Stomach (tissue), 8 donors: ENCODE measurements at regions not wholly inside any gene's neighbourhood (a gene's known extent, or its start where the extent isn't known, plus 50 kb on each side); places are given as distances from the start of the nearest gene placed in this dataset.

ENCODE experiments used
- DNase-seq, 2 donors: peaks; one replicate each; pipeline versions ENCODE4 v3.0.0 to v3.0.0-alpha.2; 2013 to 2019
- H3K27ac ChIP-seq, 5 donors: fragments of 200-600 bp in 4 of 5; sonication (generic) in 4 of 5; one replicate each; pipeline ENCODE4 v1.5.1; 2013 to 2019; ENCODE audit warnings: mild to moderate bottlenecking in 1 of 5, moderate library complexity in 1 of 5
- H3K27me3 ChIP-seq, 3 donors: fragments of 200-600 bp; sonication (generic); one replicate each; pipeline ENCODE4 v1.5.1; 2017 to 2019; ENCODE audit warnings: mixed run types in 1 of 3
- H3K36me3 ChIP-seq, 4 donors: fragments of 200-600 bp; sonication (generic); 1 replicate in 3 of 4; 2 replicates in 1 of 4; pipeline ENCODE4 v1.5.1; 2016 to 2019
- H3K4me1 ChIP-seq, 4 donors: fragments of 200-600 bp; sonication (generic); one replicate each; pipeline ENCODE4 v1.5.1; 2016 to 2019
- H3K4me3 ChIP-seq, 4 donors: fragments of 200-600 bp; sonication (generic) in 3 of 4; one replicate each; pipeline ENCODE4 v1.5.1; 2016 to 2019; ENCODE audit warnings: mild to moderate bottlenecking in 1 of 4
- H3K9me3 ChIP-seq, 4 donors: fragments of 200-600 bp; sonication (generic); one replicate each; pipeline ENCODE4 v1.5.1; 2016 to 2019
- CTCF ChIP-seq, 7 experiments: fragments of 450-650 bp in 4 of 7; fragments of 200-600 bp in 3 of 7; sonication (generic) in 3 of 7; IDR thresholded peaks; one replicate each; pipeline ENCODE4 v1.5.1; 2016 to 2019; ENCODE audit warnings: antibody characterized with exemption in 7 of 7, control low read depth in 2 of 7, mild to moderate bottlenecking in 1 of 7
- EP300 ChIP-seq: sonication (generic); formaldehyde crosslinking; IDR thresholded peaks from one replicate; pipeline ENCODE4 v1.6.1; 2017; ENCODE audit warnings: antibody characterized with exemption
- POLR2A ChIP-seq, 4 donors: fragments of 450-650 bp; IDR thresholded peaks; one replicate each; pipeline ENCODE4 v1.6.1; 2016; ENCODE audit warnings: antibody characterized with exemption in 4 of 4, control low read depth in 2 of 4, mild to moderate bottlenecking in 1 of 4, moderate library complexity in 1 of 4
- POLR2AphosphoS5 ChIP-seq, 3 donors: sonication (generic); formaldehyde crosslinking; IDR thresholded peaks; one replicate each; pipeline ENCODE4 v1.6.1; 2016; ENCODE audit warnings: antibody characterized with exemption in 3 of 3
- WGBS, 5 donors: extraction: QIAGEN DNeasy Blood & Tissue Kit in 3 of 5; methylation state at CpG; one replicate each; pipeline versions ENCODE4 v1.1.5 to v1.1.7; 2013 to 2018; 5-methylcytosine and 5-hydroxymethylcytosine counted together
- intact Hi-C: fragments of 100-400 bp; cut with DNase I; formaldehyde crosslinking; loops from one replicate; pipeline ENCODE4 v1.15.1; 2023; ENCODE audit warnings: low total_unique reads
- donor health status: healthy with polysubstance abuse.
- donor health status: Bipolar disorder and iron deficiency.
- donor health status: healthy.

- Histone ChIP-seq H3K4me1 (no peaks in the 10 kb centered on the region), H3K36me3 (no peaks in the 10 kb centered on the region), H3K9me3 (no peaks in the 10 kb centered on the region), H3K27me3 (peaks cover 0 to 38% (median 7%) of the 10 kb centered on the region in 3 donors), H3K4me3 (no peak overlapping the region), H3K27ac (no peak overlapping the region)
- intact Hi-C loops: no loop called here
- WGBS, 5 donors: 42 to 59% (median 49%) methylated on average over 12 of the region's 12 CpGs
- no peak for TF ChIP-seq CTCF (IDR thresholded peaks at IDR 0.05)
- DNase-seq: no peak
Observed at GRCh38 chr9:124098141-124098905, 86.8 kb downstream of the LHX2 start.

GRCh38 chr9:124099860-124100259 lies 88.3 kb downstream of the LHX2 start:
- Histone ChIP-seq H3K36me3 (no peaks in the 10 kb centered on the region), H3K27ac (no peak overlapping the region), H3K4me1 (no peaks in the 10 kb centered on the region), H3K4me3 (no peak overlapping the region), H3K9me3 (no peaks in the 10 kb centered on the region), H3K27me3 (peaks cover 0 to 38% (median 7%) of the 10 kb centered on the region in 3 donors)
- TF ChIP-seq POLR2AphosphoS5 (IDR thresholded peaks at IDR 0.05) (no peak), POLR2A (IDR thresholded peaks at IDR 0.05) (no peak), CTCF (IDR thresholded peaks at IDR 0.05) (no peak), EP300 (no peak)
- intact Hi-C loops: no loop called here
- WGBS, 5 donors: 75 to 89% (median 78%) methylated on average over 6 of the region's 6 CpGs
- DNase-seq: no peak

- Histone ChIP-seq H3K9me3 (no peaks in the 10 kb centered on the region), H3K36me3 (no peaks in the 10 kb centered on the region), H3K4me1 (no peaks in the 10 kb centered on the region), H3K27me3 (peaks cover 0 to 50% (median 7%) of the 10 kb centered on the region in 3 donors), H3K4me3 (no peak overlapping the region), H3K27ac (no peak overlapping the region)
- no peak for DNase-seq
- TF ChIP-seq CTCF (IDR thresholded peaks at IDR 0.05) (no peak), POLR2A (IDR thresholded peaks at IDR 0.05) (no peak), POLR2AphosphoS5 (IDR thresholded peaks at IDR 0.05) (no peak), EP300 (no peak)
- intact Hi-C loops: no loop called here
- WGBS, 5 donors: 37 to 62% (median 51%) methylated on average over 5 to 6 of the region's 6 CpGs
Observed at GRCh38 chr9:124101215-124101968, 89.8 kb downstream of the LHX2 start.

- H3K4me3 ChIP-seq: no peak overlapping the region
- H3K27me3 ChIP-seq: peaks cover 0 to 55% (median 7%) of the 10 kb centered on the region in 3 donors
- H3K36me3 ChIP-seq: no peaks in the 10 kb centered on the region
- WGBS, 5 donors: 36 to 50% (median 47%) methylated on average over 7 of the region's 7 CpGs
- intact Hi-C loops: no loop called here
- no peaks in the 10 kb centered on the region for H3K4me1 ChIP-seq
- no peak for DNase-seq
- no peak overlapping the region for H3K27ac ChIP-seq
- no peaks in the 10 kb centered on the region for H3K9me3 ChIP-seq
- TF ChIP-seq EP300: no peak
- TF ChIP-seq POLR2AphosphoS5 (IDR thresholded peaks at IDR 0.05): no peak
- no peak for TF ChIP-seq CTCF (IDR thresholded peaks at IDR 0.05)
- no peak for TF ChIP-seq POLR2A (IDR thresholded peaks at IDR 0.05)
Observed at GRCh38 chr9:124101969-124102345, 90.4 kb downstream of the LHX2 start.
